ENCODE measurements at regions not wholly inside any gene's neighbourhood (a gene's known extent, or its start where the extent isn't known, plus 50 kb on each side); places are given as distances from the start of the nearest gene placed in this dataset.

DNA sequence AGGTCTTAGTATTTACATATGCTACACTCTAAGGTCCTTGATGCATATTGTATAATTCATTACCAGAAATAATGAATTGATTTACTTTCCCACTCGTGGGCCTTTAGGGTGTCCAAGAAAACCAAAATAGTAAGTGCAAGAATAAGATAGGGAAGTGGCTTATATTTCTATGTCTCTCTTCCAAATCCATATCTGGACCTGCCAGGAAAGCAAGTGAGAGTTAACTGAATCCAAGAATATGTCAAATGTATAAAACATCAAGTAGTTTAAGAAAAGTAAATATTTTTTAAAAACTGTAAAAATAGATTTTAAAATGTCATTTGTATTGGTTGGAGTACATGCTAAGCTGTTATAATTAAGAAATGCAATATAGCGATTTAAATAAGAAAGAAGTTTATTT, 1072.1 kb downstream of the OTOL1 start (continued):
- TF ChIP-seq SMAD1 (IDR thresholded peaks at IDR 0.05; ENCODE audit: low read depth, partially characterized antibody) (no peak), FOXM1 (IDR thresholded peaks at IDR 0.05; ENCODE audit: low read depth, low read length) (no peak), NFXL1 (IDR thresholded peaks at IDR 0.05; ENCODE audit: borderline replicate concordance) (no peak), RUNX3 (IDR thresholded peaks at IDR 0.05; ENCODE audit: low read length) (no peak), SUPT20H (IDR thresholded peaks at IDR 0.05; ENCODE audit: borderline replicate concordance, control insufficient read depth, low read depth, low read length) (no peak)

GRCh38 chr3:162569314-162569713, 1072.7 kb downstream of the OTOL1 start:
- H3K9me3 ChIP-seq (replicated peaks; ENCODE audit: control insufficient read depth, insufficient read depth, low read length) = no peaks in the 10 kb centered on the region
- in situ Hi-C loops (cut with MboI) = no loop called here
- no TSS peak for BruUV-seq (replicated peaks)
- DNase-seq (ENCODE audit: low read depth, low spot score) (no peak), ATAC-seq (peak; percentile 60), FAIRE-seq (no peak)
- H3K4me3 ChIP-seq = no peak overlapping the region
- no peaks in the 10 kb centered on the region for H3K27me3 ChIP-seq (replicated peaks in 1 of 2; ENCODE audit: control insufficient read depth in 2 of 2, insufficient read depth in 2 of 2, low read length in 1 of 2)
- H4K20me1 ChIP-seq (ENCODE audit: control insufficient read depth, insufficient read depth) = no peaks in the 10 kb centered on the region
- ChIA-PET CTCF (no interaction called here), RAD21 (ENCODE audit: unreplicated experiment) (no interaction called here), POLR2A (no interaction called here), SMC1A (ENCODE audit: uncharacterized antibody, unreplicated experiment) (interaction anchor here (1.1 kb wide), 2 partner anchors 14 to 19 kb away, joined by 3 read pairs; no protein-coding TSS in a partner anchor)
- no peak overlapping the region for H3K27ac ChIP-seq (ENCODE audit: control insufficient read depth, insufficient read depth)
- intact Hi-C loops (cut with micrococcal nuclease; ENCODE audit: unreplicated experiment) = no loop called here
- H2AFZ ChIP-seq (ENCODE audit: control insufficient read depth, low read depth, low read length) = no peak overlapping the region
- 6% methylated on average over 3 of the region's 3 CpGs for WGBS (ENCODE audit: insufficient coverage, insufficient replicate concordance, low lambda C conversion rate, missing lambda C conversion rate)
- no peaks in the 10 kb centered on the region for H3K36me3 ChIP-seq (ENCODE audit: control insufficient read depth in 2 of 2, insufficient read depth in 2 of 2, low read length in 1 of 2)
- TF ChIP-seq STAT3 (IDR thresholded peaks at IDR 0.05; ENCODE audit: low read depth, low read length) = no peak
- TF ChIP-seq MTA2 (IDR thresholded peaks at IDR 0.05; ENCODE audit: low read depth) = peak; percentile 69; the same call in 1 of the 2 replicates
- TF ChIP-seq, protein P1, sequence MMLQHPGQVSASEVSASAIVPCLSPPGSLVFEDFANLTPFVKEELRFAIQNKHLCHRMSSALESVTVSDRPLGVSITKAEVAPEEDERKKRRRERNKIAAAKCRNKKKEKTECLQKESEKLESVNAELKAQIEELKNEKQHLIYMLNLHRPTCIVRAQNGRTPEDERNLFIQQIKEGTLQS (IDR thresholded peaks at IDR 0.05; ENCODE audit: borderline replicate concordance, extremely low read depth, low read depth, low read length) = no peak
- H3K9ac ChIP-seq (ENCODE audit: control insufficient read depth, insufficient read depth, low read length) = no peak overlapping the region
- no peaks in the 10 kb centered on the region for H3K4me1 ChIP-seq (ENCODE audit: control insufficient read depth, insufficient read depth, low read length)
- H3K79me2 ChIP-seq (ENCODE audit: control insufficient read depth, insufficient read depth, low read length) = no peaks in the 10 kb centered on the region
- H3K4me2 ChIP-seq (ENCODE audit: control insufficient read depth, insufficient read depth) = no peak overlapping the region
